ENCODE measurements at regions not wholly inside any gene's neighbourhood (a gene's known extent, or its start where the extent isn't known, plus 50 kb on each side); places are given as distances from the start of the nearest gene placed in this dataset.
"Not testable (repeated sequence)": the region's sequence is repeated elsewhere in the genome, so short reads cannot be mapped to it uniquely, and the experiment has no call there.

DNA sequence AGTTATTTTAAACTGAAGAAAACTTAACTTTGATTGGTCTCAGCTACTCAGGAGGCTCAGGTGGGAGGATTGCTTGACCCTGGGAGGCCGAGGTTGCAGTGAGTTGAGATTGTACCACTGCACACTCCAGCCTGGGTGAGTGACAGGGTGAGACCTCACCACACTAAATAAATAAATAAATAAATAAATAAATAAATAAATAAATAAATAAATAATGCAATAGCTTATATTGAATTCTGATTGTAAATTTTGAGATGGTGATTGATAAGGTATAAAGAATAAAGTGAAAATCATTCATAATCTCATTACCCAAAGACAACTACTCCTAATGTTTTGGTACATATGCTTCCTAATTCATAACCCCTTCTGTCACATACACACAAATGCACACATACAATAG, 58.1 kb downstream of the TUBA3C start:
- no peak for DNase-seq

DNA sequence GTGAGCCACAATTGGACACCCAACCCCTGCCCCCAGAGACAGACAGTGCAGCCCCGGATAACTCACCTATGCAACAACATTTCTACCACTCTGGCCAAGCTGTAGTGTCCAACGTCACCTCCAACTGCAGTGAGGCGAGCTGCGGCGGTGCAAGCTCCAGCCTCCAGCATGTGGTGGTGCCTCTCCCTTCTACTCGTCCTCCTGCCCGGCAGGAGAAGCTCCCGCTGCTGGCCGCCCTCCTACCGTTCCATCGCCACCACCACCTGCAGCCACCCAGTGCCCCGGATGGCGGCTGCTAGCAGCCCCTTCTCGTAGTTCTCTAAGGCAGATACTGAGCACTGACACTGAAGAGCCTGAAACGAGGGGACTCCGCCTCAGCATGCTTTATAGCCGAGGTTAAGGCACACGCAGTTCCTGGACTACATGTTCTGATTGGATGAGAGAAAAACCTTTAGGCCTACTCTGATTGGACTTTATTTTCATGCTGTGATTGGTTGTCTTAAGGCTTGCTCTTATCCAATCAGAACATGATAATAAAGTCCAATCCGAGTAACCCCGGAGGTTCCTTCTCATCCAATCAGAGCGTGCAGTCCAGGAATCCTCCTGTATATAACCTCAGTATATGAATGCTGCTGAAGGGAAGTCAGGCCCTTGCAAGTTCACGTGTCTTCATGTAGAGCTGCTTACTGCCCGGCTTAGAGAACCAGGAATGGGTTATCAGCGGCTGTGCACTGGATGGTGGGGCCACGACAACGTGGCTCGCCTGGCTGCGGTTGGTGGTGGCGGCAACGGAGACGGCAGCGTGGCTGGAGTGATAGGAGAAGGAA, 63.5 kb downstream of the TUBA3C start:
- DNase-seq, result no peak

DNA sequence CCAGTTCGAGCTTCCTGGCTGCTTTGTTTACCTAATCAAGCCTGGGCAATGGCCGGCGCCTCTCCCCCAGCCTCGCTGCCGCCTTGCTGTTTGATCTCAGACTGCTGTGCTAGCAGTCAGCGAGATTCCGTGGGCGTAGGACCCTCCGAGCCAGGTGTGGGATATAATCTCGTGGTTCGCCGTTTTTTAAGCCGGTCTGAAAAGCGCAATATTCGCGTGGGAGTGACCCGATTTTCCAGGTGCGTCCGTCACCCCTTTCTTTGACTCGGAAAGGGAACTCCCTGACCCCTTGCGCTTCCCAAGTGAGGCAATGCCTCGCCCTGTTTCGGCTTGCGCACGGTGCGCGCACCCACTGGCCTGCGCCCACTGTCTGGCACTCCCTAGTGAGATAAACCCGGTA, 72.4 kb downstream of the TUBA3C start:
- DNase-seq, result not testable (repeated sequence)

DNA sequence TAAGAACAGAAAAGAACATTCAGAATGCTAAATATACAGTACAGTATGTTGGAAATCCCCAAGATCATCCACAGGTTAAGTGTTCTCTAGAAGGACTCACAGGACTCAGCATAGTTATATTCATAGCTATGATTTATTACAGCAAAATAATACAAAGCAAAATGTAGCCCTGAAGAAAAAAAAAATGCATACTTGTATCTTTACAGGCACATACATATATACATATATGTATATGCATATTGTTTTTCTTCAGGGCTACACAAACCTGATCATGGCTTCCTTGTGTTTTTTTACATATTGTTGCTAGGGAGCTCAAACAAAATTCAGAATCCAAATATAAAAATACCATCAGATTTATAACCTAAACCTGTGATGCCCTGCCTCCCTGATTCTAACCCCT, 78.5 kb downstream of the TUBA3C start:
- DNase-seq, result no peak

DNA sequence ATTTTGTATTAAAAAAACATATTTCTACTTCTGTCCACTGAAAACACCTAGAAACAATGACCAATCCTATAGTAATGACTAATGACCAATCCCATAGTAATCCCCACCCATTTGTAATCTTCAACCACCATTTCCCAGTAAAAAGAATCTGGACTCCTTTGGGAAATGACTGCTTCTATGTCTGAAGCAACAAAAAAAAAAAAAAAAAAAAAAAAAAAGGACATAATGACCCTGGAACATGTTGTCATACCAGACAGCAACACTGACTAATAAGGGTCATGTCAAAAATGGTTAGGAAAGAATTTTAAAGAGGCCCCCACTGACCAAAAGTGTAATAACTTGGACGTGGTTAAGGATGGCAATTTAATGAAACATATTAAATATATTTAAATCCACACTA, 88.3 kb downstream of the TUBA3C start:
- DNase-seq, result no peak

DNA sequence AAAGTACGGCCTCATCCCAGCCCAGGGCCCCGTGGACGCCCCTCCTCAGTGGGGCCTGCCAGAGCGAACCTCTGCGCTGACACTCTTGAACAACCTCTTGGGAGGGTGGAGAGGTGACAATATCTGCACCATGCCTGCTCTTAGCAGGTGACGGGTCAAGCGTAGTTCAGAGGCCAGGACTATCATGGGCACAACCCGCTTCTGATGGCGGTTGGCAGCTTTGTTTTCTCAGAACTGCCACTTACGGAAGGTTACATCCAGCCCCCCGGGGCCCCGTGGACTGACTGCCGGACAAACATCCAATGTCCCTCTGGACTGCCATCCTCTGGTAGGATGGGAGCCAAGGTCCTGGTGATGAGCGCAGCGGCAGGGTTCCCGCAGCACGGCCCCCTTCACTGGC, 91.1 kb downstream of the TUBA3C start:
- DNase-seq, result no peak

DNA sequence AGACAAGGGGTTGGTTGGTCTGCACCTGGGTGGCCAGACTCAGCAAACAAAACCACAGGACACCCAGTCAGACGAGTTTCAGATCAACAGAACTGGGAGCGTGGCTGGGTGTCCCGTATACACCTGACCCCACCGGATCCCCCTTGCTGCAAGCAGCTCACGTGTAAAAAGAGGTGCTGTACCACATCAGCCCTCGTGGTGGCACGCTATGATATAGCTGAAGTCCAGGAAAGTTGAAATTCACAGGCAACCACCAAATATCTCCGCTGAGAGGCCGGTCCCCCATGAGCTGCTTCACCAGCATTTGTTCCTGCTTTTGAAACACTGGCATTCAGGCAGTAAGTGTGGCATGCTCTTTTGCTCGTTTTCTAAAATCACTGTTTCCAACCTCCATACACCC, 92.3 kb downstream of the TUBA3C start:
- DNase-seq, result no peak

DNA sequence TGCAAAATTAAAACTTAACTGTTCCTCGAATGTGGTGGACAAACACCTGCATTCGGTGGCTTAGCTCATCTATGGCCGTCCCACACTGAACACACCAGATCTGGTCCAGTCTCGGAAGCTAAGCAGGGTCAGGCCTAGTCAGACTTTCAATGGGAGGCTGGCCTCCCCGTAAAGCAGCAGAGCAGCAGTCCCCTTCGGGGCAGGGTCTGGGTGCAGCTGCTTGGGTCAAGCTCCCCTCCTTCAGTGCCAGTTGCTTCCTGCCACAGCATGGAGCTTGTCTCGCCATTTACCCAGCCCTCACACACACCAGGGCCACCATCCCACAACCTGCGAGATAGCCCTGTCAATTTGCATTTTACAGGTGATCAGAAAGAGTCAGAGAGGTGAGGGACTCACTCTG, 93.2 kb downstream of the TUBA3C start:
- no peak for DNase-seq

DNA sequence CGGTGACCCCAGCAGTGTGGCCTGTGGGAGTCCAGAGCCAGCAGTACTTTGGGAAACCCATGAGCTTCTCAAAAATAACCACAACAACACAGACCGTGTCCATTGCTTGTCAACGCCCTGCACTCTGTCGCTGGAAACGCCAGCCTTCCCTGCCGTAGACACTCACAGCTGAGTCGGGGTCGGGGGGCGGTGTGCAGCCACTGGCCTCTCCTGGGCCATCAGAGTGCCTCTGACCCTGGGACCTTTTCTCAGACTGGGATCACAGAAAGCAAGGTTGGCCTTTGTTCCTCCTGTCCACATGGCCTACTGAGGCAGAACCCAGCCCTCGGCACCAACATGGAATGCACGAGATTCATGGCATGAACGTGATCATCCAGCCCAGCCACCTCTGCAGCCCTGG, 95.7 kb downstream of the TUBA3C start:
- DNase-seq, result no peak

DNA sequence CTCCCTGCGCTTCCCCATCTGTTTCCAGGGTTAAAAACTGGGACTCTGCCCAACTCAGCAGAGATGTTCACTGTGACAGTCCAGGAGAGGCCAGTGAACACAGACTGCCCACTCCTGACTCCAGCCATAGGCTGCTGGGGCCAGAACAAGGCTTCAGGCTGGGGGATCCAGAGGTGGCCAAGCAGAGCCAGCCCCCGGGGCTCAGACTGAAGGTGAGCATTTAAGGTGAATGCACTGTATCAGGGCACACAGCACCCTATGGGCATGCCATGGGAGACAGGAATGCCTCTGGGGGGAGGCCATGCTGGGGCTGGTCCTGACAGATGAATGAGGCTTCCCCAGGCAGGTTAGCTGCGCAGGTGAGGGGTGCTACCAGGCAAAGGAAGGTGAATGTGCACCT, 96.4 kb downstream of the TUBA3C start:
- no peak for DNase-seq

DNA sequence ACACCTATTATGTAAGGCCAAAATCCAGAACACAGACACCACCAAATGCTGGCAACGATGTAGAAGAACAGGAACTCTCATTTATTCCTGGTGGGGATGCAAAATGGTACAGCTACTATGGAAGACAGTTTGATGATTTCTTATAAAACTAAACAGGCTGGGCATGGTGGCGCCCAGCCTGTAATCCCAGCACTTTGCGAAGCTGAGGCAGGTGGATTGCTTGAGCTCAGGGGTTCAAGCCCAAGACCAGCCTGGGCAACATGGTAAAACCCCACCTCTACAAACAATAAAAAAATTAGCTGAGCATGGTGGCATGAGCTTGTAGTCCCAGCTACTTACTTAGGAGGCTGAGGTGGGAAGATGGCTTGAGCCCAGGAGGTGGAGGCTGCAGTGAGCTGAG, 98.3 kb downstream of the TUBA3C start:
- no peak for DNase-seq

DNA sequence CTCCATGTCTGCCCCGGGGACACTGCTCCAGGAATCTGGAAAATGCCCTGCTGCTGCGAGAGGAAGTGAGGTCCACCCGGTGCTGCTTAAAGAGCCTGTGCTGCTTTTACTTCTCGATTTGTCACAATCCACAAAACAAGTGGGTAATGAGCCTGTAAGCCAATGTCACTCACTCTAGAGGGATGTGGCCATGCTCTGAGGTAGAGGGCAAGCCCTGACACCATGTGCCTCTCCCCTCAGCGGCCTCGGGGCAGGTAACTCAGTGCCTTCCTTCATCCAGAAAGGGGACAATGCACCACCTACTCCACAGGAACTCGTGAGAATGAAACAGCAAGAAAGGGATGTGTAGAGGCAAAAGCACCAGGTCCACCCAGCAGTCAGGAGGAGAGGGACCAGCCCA, 106.2 kb downstream of the TUBA3C start:
- no peak for DNase-seq

DNA sequence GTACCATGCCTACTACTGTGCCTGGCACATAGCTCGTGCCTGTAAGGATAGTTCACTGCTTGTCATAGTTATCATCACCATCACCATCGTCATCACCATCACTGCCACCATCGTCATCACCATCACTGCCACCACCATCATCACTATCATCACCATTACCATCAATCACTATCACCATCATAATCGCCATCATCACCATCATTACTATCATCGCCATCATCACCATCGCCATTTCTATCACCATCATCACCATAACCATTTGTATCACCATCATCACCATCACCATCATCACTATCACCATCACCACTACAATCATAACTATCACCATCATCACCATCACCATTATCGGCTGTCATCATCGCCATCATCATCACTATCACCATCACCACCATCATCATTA, 107.1 kb downstream of the TUBA3C start:
- DNase-seq, result no peak

DNA sequence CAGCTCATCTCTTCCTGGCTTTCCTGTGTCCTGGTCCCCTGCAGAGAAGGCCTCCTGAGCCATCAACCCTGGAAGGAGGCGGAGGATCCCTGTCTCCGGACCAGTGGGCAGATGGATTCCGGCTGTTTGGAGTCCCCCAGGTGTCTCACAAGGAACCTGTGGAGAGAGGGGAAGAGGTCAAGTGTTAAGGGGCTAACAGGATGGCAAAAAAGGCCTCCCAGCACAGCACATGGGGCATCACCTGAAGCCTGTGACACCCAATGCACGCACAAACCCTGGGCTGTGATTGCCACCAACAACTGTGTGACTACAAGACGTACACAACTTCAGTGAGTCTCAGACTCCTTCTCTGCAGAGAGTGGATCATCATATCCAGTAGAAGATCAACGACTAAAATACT, 107.5 kb downstream of the TUBA3C start:
- not testable (repeated sequence) for DNase-seq

DNA sequence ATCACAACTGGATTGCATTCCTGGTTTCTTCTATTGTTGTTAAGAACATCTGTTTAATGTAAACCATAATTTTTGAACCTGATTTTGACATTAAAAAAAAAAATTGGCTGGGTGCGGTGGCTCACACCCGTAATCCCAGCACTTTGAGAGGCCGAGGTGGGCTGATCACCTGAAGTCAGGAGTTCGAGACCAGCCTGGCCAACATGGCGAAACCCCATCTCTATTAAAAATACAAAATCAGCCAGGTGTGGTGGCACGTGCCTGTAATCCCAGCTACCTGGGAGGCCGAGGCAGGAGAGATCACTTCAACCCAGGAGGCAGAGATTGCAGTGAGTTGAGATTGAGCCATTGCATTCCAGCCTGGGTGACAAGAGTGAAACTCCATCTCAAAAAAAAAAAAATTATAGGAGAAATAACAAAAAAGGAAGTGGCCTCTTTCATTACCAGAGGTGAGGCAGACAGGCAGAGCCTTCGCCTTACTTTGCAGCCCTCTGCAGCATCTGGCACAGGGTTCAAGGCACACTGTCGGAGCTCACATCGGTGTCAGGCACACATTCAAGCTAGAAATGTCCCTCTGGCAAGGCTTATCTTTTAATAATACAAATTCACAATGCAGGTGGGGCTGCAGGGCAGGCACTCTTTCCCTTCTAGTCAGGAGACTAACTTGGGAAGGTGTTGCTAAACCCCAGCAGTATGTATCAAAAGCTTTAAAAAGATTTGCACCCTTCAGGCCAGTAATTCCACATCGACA, 108.5 kb downstream of the TUBA3C start:
- DNase-seq, result not testable (repeated sequence)

DNA sequence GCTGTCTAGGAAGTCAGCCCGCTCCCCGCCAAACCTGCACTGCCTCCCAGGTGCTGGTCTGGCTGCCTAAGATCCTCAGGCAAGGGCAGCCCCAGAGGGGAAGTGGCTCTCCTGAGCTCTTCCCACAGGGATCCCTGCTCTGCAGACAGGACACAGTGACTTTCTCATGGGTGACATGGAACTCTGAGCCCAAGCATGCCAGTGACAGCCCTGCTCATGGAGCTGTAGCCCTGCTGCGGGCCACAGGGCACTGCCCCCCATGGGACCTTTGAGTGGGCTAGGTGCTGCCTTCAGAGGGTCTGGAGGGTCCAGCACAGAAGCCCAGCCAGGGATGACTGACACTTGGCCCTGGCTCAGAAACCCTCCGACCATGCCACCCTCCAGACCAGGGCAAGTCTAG, 109.1 kb downstream of the TUBA3C start:
- no peak for DNase-seq

DNA sequence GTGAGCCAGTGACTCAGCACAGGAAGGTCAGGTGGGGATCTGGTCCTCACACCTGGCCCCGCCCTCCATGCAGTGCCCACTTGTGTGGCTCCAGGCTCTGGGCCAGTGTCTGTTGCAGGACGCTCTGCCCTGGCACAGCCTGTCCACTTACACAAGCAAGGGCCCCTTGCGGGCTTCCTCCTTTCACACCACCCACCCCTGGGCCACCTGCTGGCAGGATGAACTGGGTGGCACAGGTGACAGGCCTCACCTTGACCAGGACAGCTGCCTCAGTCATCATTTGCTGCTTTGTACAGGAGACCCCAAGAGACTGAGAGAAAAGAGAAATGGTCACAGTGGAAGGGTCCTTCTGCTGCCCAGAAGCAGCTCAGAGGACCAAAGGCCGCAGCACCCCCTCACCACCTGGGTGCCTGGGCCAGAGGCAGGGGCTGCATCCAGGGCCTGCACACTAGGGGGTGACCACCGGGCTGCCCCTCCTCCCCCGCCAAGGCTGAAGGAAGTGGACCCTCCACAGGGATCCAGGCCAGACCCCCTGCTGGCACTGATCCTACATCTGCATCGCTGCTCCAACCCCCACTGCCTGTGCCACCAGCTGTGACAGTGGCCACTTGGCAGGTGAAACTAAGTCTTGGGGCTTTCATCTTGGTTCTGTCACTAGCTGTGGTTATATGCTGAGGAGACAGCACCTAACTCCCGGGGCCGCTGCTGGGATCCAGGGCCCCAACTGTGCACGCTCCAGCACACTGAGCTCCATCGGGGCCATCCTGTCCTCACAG, 110.3 kb downstream of the TUBA3C start:
- no peak for DNase-seq

DNA sequence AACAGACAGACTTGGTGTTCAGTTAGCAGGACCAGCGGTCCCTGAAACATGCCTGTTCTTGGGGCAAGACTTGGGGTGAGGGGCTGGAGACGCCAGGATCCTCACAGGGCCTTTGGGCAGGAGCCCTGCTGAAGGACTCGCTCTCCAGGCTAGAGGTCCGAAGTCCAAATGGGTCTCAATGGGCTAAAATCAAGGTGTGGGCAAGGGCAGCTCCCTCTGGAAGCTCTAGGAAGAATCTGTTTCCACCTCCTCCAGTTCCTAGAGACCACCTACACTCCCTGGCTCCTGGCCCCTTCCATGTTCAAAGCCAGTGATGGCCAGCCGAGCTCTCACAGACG, 111.3 kb downstream of the TUBA3C start:
- no peak for DNase-seq

DNA sequence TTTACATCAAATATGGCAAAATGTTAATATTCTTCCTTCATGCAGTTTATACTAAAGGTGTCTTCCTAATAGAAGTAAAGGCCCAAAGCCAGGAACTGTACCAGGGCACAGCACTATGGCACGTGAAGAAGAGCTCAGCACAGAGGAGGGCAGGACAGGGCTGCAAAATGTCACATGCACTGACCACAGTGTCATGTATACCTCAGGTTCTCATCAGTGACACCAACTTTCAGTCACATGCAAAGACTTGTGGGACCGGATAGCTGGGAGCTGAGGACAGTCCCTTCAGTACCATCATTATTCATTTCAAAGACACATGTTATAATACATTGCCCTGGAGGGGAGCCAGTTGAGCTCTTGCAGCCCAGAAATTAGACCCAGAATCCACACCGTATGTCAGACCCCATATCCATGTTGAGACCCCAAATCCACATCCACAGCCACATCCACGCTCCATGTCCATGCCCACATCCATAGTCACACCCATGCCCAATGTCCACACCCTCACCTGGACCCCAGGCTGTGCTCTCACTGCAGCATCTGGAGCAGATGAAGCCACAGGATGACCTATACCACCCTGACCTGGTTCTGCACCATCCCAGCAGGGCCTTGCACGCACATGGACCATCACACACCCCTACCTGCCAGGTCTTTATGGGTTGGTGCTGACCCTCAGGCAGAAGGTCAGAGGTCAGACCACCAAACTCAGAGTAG, 111.8 kb downstream of the TUBA3C start:
- no peak for DNase-seq

DNA sequence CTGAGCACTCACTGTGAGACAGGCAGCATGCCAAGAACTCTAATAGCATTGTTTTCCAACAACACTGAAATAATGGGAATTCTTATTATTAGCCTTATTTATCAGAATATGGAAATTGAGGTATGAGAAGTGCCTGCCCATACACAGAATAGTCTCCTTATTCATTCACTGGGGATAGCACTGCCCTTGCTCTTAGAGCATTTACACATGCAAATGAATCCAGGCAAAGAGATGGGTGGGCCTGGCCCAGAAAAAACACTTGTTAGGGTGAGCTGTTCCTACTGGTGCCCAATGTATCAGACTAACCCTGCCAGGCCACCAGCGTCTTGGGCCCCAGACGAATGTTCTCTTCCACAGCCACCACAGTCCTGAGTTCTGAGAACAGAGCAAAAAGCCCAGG, 112.9 kb downstream of the TUBA3C start:
- no peak for DNase-seq

DNA sequence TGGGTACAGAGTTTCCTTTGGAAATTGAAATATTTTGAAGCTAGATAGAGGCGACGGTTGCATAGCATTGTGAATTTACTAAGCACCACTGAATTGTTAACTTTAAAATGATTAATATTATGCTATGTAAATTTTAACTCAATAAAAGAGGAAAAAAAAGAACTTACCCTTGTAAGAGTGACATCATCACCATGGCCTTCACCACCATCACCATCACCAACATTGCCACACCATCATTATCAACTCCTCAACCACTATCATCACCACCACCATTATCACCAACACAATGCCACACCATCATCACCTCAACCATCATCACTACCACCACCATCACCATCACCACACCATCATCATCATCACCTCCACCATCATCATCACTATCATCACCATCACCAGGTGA, 113.9 kb downstream of the TUBA3C start:
- DNase-seq, result no peak

DNA sequence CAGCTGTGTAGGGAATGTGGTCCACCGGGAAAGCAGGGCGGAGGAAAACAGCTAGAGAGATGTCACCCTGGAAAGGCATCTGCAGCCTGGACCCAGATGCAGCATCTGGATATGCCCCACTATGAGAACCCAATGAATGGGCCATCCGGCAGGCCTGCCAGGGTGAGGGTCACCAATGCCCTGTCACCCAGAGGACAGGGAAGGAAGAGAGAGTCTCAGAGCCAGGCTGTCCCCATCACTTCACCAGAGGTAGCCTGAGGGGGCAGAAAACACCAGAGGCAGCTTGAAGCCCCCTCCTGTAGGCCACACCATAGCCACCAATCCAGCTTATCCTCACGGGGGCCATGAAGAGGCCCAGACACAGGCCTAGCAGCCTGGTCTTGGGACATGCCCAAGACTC, 118.8 kb downstream of the TUBA3C start:
- no peak for DNase-seq

Measured in amygdala (tissue), 56 donors.